ENCODE measurements at regions not wholly inside any gene's neighbourhood (a gene's known extent, or its start where the extent isn't known, plus 50 kb on each side); places are given as distances from the start of the nearest gene placed in this dataset.

- no peaks in the 10 kb centered on the region for H3K9me3 ChIP-seq (replicated peaks in 1 of 3)
- 48 to 79% (median 76%) methylated on average over 1 of the region's 1 CpG for WGBS, 4 donors
- no peak for DNase-seq
- H3K36me3 ChIP-seq (replicated peaks in 1 of 2): no peaks in the 10 kb centered on the region
- no peaks in the 10 kb centered on the region for H3K4me1 ChIP-seq (replicated peaks in 1 of 2)
- H3K27me3 ChIP-seq: no peaks in the 10 kb centered on the region
- TF ChIP-seq CTCF (IDR thresholded peaks at IDR 0.05) (no peak), POLR2A (IDR thresholded peaks at IDR 0.05) (no peak)
- H3K4me3 ChIP-seq: no peak overlapping the region
- no peak overlapping the region for H3K27ac ChIP-seq
- intact Hi-C loops (cut with DNase I): no loop called here
Observed at GRCh38 chr7:106592282-106593027, 68.5 kb downstream of the CCDC71L start.

- 93 to 98% (median 94%) methylated on average over 4 of the region's 4 CpGs for WGBS, 4 donors
- Histone ChIP-seq H3K9me3 (replicated peaks in 1 of 3) (no peaks in the 10 kb centered on the region), H3K36me3 (replicated peaks in 1 of 2) (no peaks in the 10 kb centered on the region), H3K4me1 (replicated peaks in 1 of 2) (no peaks in the 10 kb centered on the region), H3K4me3 (no peak overlapping the region), H3K27ac (no peak overlapping the region), H3K27me3 (no peaks in the 10 kb centered on the region)
- intact Hi-C loops (cut with DNase I): no loop called here
- no peak for DNase-seq
- TF ChIP-seq CTCF (IDR thresholded peaks at IDR 0.05) (no peak), POLR2A (IDR thresholded peaks at IDR 0.05) (no peak)
Observed at GRCh38 chr7:106591146-106591545, 69.8 kb downstream of the CCDC71L start.

- Histone ChIP-seq H3K27ac (no peak overlapping the region), H3K4me1 (replicated peaks in 1 of 2) (no peaks in the 10 kb centered on the region), H3K36me3 (replicated peaks in 1 of 2) (no peaks in the 10 kb centered on the region), H3K27me3 (no peaks in the 10 kb centered on the region), H3K4me3 (no peak overlapping the region), H3K9me3 (replicated peaks in 1 of 3) (no peaks in the 10 kb centered on the region)
- DNase-seq: no peak
- WGBS, 4 donors: 40 to 60% (median 57%) methylated on average over 3 of the region's 3 CpGs
- intact Hi-C loops (cut with DNase I): no loop called here
- TF ChIP-seq POLR2A (IDR thresholded peaks at IDR 0.05) (no peak), CTCF (IDR thresholded peaks at IDR 0.05) (no peak)
Observed at GRCh38 chr7:106590209-106590816, 70.6 kb downstream of the CCDC71L start.

GRCh38 chr7:106589198-106589879 is 71.6 kb downstream of the CCDC71L start:
- no peak overlapping the region for H3K4me3 ChIP-seq
- no peak for DNase-seq
- no peak overlapping the region for H3K27ac ChIP-seq
- no peaks in the 10 kb centered on the region for H3K9me3 ChIP-seq (replicated peaks in 1 of 3)
- H3K36me3 ChIP-seq (replicated peaks in 1 of 2): no peaks in the 10 kb centered on the region
- intact Hi-C loops (cut with DNase I): no loop called here
- 80 to 96% (median 89%) methylated on average over 6 of the region's 6 CpGs for WGBS, 4 donors
- TF ChIP-seq CTCF (IDR thresholded peaks at IDR 0.05): no peak
- TF ChIP-seq POLR2A (IDR thresholded peaks at IDR 0.05): no peak
- no peaks in the 10 kb centered on the region for H3K4me1 ChIP-seq (replicated peaks in 1 of 2)
- H3K27me3 ChIP-seq: no peaks in the 10 kb centered on the region
